HUDEP-2 (cell line): ENCODE measurements at regions not wholly inside any gene's neighbourhood (a gene's known extent, or its start where the extent isn't known, plus 50 kb on each side); places are given as distances from the start of the nearest gene placed in this dataset.

Experiments used
- DNase-seq, 76 experiments: peaks; one replicate each; lab custom pipeline; 2025; ENCODE audit not compliant: unreplicated experiment in 76 of 76; lab: John Stamatoyannopoulos, UW

DNA sequence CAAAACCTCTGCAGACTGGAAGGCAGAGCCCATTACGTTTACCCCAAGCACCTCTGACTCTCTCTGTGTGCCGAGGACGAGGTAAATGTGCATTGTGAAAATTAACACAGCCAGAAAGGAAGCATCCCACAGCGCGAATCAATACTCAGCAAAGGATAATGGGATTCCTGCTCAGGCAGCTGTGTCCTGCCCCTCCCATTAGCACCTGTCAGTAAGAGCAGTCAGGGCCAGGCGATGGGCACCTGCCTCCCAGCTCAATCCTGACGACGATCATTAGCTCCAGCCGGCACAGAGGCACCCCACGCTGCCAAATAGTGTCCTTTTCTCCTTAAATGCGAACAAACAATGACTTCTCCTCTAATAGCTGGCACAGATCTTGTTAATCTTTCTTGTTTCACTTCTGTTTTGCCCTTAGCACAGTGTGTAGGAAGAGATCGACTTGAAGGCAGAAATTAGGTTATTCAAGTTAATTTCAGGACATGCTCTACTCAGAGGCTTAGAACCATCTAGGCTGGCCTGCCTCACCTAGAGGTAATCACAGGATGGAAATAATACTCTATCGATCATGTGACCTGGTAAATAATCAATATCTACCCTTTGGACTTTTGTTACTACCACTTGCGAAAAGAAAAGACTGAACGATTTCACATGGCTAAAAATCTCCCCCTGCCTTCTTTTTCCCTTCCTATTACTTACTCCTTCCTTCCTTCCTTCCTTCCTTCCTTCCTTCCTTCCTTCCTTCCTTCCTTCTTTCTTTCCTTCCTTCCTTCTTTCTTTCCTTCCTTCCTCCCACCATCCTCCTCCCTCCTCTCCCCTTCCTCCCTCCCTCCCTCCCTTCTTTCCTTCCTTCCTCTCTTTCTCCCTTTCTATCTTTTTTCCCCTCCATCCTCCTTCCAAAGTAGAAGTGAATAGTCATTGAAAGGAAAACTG lies 487.9 kb upstream of the ID2 start:
- DNase-seq: no peak

DNA sequence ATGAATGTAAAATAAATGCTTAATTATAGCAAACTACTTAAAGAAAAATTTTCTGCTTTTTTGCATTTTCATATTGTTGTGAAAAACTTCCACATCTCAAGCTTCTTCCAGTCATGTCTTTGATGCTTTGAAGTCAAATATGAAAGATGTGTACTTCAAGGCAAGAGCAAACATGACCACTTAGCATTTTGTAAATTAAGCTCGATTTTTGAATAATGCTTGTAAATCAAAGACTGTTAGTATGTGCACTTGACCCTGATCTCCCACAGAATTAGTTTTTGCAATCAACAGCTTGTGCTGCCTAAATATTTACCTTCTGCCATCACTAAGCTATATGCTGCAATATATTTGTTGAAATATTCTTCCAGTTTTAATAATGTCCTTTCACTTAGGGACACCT lies 486.1 kb upstream of the ID2 start:
- DNase-seq: no peak

DNA sequence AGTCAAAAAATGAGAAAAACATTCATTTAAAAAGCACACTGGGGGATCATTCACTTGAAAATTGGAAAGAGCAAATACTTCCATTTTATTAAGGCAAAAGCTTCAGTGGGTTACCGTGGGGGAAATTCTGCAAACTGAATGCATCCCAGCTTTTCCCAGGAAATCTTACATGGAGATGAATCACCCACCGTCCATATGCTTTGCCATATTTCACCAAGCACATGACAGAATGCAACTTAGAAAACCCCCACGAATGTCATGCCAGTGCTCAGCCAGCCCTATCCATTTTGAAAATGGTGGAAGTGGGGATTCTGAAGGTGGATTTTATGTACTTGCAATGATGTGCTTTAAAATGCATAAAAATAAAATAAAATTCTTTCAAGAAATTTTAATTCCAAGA lies 485.5 kb upstream of the ID2 start:
- DNase-seq: no peak

DNA sequence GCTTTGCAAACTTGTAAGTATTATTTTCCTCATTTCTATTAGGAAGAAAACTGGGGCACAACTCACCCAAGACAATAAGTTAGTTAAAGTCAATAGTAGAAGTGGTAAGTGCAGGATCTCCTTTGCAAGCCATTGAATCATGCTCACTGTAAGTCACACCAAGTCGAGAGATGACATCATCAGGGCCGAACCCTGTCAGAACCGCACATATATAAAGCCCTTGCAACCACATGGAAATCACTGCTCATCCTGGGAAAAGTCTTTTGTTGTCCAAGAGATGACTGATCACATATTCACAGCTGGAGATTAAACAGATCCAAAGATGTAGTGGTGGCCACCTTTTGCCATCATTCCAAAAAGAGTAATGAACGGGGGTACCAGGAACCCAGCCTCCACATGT lies 484.8 kb upstream of the ID2 start:
- no peak for DNase-seq

DNA sequence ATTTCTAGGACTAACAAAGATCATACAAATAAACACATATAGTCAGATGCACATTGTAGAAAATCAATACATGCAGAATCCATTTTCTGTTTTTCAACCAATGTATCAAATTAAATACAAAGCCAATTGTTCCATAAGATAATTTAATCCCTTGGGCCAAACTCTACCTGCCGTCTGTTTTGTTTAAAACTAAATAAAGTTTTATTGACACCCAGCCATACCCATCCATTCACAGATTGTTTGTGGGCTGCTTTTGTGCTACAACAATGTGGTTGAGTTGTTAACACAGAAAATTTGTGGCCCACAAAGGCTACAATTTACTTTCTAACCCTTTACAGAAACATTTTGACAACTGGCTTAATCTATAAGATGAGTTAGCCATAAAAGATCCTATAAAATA lies 484.0 kb upstream of the ID2 start:
- DNase-seq: no peak

DNA sequence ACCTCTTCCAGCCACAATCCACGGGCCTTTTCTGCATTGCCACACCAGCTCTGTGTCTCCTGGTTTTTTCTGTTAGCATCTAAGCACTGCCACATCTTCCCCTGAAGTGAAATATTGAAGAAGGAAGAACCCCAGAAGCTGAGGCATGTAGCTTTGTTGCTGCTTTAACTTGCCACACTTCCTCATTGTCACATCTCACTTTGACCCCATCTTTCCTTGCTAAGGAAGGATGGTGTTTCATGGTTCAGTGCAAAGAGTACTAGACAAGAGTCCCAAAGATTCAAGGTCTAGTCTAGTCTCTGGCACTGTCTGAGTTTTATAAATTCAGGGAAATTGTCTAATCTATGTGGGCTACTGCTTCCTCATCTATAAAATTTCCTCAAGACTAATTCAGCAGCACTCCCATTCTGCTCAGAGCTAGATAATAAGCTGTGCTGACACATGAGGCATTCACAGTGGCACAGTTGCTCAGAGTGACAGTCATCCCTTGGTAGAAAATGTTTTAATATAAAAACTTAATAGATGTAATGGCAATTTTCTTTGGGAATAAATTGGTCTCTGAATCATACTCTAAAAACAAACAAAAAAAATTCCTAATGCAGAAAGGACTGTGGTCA lies 483.0 kb upstream of the ID2 start:
- DNase-seq: no peak

DNA sequence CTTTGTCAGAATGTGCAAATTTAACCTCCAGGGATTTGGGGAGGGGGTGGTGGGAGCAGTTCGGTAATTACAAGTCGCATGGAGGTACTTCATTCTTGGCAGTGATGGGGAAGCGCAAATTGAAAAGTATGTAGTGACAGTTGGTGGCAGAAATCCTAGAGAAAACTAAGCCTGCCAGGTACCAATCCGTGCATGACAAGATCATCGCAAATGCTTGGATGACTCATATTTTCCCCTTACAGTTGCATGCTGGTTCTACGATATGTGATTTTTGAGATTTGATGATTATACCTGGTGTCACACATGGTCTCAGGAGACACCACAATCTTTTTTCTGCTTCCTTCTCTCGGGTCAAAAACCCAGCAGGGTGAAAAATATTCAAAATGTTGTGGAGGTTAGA lies 479.7 kb upstream of the ID2 start:
- DNase-seq: peak in 1 of 76 experiments; percentile 4

DNA sequence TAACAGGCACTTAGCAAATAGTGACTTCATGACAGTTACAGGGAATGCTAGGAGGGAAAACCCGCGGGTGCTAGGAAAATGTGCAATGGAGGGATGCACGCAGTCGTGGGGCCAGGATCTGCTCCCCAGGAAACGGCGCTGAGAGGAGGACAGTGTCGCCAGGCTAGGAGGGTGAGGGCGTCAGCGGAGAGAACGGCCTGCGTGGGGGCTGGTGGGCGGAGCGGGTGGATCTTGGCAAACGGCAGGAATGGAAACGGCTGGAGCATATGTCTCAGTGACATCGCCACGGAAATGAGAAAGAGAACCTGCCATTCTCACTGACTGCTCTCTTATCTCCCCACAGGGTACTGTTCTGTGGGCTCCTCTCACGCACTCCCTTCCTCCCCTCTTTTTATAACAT lies 478.5 kb upstream of the ID2 start:
- DNase-seq: no peak

DNA sequence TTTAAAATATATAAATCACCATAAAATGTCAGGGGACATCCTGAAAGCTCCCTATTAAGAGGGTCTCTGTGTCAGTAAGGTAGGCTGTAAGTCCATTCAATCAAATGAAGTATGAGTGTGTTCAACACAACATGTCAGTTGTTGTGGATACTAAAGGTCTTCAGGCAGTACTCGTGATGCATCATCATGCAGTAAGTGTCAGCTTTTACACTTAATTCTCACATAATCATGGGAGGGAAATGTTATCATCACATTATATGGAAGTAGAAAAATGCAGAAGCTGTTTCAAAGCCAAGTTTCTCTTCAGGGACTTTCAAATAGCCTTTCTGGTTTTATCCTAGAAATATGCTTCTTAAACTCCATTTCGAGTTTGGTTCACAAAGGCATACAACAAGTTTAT lies 477.1 kb upstream of the ID2 start:
- DNase-seq: no peak

DNA sequence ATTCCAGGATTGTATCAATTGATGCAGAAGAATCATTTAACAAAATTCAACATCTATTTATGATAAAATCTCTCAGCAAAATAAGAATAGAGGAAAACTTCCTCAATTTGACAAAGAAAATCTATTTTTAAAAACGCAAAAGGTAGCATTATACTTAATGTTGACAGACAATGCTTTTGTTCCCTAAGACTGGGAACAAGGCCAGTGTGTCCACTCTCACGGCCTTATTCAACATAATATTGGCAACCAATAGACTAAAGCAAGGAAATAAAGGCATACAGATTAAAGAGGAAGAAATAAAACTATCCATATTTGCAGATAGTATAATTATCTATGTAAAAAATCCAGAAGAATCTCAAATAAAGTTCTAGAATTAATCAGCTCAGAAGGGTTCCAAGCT lies 472.4 kb upstream of the ID2 start:
- DNase-seq: no peak

DNA sequence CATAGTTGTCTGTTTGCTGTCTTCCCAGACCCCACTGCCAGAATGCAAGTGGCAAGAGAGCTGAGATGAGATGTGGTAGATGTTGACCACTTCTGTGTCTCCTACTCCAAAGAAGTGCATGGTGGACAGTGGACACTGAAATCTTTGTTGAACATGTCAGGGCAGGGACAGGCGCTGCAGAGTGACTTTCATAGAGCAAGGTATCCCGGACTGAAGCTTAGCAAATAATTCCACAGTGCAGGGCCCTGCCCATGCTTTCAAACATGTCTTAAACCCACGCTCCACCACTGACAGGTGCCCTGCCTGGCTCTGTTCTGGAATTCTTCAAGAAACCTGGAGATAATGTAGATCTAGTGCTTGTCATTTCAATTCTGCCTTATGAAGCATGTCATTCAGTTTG lies 470.5 kb upstream of the ID2 start:
- no peak for DNase-seq

DNA sequence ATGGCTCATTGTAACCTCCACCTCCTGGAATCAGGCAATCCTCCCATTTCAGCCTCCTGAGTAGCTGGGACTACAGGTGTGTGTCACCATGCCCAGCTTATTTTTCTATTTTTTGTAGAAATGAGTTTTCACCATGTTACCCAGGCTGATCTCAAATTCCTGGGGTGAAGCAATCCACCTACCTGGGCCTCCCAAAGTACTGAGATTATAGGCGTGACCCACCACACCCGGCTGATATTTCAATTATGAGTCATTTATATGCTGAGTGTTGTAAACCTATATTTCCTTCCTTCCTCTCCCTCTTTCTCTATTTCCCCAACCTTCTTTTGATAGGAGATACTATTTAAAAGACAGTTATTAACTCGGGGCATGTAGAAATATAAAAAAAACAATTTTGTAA lies 469.6 kb upstream of the ID2 start:
- no peak for DNase-seq

DNA sequence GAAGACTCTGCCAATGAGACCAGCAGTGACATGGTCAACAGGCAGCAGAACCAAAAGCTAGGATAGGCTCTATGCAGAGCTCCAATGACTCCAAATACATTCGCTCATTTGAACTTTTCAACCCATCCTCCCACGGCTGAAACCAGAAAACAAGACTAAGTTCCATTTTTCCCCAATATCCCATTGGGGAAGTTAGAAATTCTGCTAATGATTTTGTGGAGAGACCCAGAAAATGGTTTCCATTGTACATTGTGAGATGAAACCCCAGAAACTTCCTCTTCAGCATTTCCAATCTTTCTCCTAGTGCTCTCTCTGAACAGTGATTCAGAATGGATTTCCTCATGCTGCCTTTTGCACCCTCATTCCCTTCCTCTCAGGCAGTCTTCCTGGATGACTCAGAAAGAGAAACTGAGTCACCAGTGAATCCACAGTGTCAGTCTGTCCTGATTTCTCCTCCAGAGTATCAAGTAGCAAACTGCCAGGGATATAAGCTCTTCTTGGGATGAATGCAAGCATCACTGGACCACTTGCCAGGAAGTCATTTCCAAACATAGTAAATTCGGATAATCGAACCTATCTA lies 467.7 kb upstream of the ID2 start:
- no peak for DNase-seq

DNA sequence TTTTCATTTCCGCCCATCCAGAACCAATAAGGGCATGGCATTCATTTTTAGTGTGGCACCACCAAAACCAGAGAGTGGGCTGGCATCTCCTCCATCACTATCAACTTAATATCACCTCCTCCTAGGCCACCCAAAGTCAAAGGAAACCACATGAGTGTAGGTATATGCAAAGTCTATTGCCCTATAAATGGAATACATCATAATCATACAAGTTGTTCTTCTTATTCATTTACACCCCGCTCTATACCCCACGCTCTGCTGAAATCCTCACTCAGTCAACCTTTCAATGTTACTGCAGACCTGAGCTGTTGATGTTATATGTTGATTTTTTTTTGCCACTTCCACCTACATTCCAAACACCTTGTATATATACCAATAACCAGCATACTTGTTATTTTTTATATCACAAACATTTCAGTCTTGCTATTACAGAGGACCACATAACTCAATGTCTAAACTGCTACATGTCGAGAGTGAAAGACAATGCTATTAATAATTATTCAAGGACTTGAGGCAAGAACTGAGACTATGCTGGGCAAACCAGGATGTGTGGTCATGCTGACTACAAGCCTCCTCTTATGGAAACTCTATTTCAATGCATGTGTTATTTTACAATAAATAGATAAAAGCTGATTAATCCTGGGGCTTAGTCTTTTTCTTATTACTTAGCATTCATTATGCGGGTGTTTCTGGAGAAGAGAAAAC lies 466.5 kb upstream of the ID2 start:
- DNase-seq: no peak

DNA sequence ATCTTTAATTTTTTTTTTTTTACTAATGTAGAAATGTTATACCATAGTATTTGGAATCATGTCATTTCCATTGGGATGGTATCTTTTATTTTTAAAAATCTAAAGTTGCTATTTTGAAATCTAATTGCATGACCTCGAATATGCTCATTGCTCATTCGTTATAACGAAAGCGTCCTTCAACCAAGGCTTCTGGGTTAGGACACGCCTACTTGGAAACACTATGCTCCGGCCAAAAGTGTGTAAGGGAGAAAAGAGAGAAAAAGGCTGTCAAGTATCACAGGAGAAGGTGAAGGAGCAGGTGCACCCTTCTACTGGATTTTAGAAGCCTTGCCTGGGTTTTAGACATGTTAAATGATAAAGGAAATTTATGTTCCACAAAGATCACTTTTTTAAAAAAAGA lies 465.9 kb upstream of the ID2 start:
- DNase-seq: no peak

DNA sequence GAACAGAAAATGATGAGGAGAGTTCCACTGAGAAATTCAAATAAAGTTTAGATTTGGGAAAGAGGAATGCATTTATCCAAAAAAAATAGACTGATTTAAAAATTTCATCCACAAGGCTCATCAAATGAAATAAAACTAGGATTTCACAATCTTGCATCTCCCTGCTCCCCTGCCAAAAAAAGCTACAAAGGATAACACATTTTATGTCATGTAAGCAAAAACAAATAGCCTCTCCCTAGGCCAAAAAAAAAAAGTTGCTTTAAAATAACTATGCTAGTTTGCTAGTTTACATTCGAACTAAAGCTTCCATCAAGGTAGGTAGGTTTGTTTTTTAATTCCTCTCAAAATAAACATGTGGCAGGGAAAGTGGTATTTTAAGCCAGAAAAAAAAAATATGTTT lies 465.5 kb upstream of the ID2 start:
- DNase-seq: no peak

DNA sequence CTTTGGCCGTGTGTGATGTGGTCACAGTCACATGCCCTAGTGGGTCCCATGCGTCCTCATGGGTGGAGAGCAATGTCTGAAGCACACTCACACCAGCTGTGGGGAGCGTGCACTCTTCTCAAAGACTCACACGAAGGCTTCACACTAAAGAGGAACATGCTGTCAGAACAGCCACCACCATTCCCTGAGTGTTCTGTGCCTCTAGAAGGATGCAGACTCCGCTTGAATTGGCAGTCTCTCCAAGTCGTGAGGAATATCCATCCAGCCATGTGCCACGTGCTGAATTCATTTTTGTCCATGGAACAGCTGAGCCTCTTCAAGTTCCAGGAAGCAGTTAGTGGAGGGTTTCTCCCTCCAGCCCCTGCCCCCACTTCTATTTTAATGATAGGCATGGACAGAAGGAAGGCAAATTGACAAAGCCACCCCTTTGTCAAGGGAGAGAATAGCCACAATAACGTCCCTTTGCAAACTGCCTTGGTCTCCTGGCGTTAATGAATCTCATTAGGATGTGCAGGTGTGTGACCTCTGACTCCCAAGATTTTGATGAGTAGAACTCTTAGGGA lies 464.3 kb upstream of the ID2 start:
- DNase-seq: no peak

DNA sequence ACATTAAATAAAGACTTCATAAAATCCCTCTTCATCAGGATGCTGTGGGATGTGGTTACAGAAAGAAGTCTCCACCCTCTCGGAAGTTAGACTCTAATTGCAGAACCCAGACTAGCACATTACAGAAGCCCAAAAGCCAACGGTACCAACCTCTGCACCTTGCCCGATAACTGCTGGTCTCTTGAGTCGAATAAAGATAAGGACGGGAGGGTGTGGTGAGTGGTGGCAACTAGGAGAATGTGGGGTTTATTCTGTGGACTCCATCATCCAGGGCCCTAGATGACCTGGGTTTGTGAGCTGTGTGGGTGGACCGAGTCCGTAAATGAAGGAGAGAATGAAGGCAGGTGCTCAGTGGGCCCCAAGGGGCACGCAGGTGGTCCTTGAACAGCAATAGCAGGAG lies 462.8 kb upstream of the ID2 start:
- peak in 46 of 76 experiments; percentile 1 to 77 (median 39) for DNase-seq

DNA sequence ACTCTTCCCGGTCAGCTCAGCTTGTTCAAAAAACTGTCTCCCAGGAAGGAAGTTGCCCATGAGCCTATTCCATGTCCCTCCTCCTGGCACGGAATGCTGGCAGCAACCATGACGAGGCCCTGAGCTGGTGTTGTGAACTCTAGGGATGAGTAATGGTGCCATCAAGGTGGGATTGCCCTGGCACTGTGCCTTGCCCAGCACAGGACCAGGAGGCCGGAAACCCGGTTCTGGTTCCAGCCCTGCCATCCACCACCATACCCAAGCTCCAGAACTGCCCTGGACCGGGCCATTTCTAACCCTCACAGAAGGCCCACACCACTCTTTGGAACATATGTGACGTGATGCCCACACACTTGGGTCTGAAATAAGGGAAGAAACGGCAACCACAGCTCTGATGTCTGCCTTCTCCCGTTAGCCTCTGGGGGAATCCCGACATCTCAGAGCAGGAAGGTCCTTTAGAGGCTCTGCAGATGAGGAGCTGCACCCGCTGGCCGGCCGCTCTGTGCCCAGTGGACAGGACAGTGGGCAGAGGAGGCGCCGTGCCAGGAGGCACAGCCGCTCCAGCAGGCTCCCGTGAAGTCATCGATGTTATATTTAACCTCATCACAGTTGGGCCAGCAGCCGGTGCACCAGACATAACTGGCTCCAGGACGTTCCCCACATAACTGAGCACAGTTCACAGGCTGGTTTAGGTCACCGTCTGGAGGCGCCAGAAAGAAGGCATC lies 462.1 kb upstream of the ID2 start:
- DNase-seq: no peak

DNA sequence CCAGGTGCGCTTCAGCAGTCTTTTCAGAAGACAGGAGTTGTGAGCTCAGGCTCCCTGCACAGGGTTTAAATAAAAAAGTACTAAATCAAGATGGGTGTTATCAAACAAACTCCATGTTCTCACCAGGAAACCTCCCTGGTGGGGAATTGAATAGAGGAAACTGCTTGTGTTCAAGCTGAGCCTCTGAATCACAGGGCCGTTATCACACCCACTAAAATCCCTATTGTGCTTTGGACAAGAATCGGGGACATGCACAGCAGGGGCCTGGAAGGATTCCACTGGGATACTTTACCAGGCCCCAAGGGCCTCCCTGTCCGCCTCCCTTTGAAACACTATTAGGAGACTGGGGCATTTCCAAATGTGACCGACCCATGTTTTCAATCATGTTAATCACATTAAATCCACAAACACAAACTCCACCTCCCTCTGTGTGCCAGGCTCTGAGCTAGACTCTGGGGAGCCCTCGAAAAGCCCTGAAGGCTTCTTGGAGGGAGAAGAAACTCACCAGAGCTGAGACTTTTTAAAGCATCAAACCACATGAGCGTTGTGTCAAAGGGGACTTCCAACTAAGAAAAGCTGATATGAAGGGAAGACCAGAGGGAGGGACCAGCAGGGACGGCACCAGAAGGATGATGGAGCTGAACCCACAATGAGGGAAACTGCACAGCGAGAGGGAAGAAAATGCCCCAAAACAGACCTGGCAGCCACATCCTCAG lies 458.7 kb upstream of the ID2 start:
- DNase-seq: no peak
